GM19467 (cell line): ENCODE measurements at regions not wholly inside any gene's neighbourhood (a gene's known extent, or its start where the extent isn't known, plus 50 kb on each side); places are given as distances from the start of the nearest gene placed in this dataset.
"Not testable (repeated sequence)": the region's sequence is repeated elsewhere in the genome, so short reads cannot be mapped to it uniquely, and the experiment has no call there.

Source experiments
- ATAC-seq: cut with Tn5 transposase; IDR thresholded peaks from one replicate; pipeline ENCODE4 v1.9.1; 2021; ENCODE audit warnings: mild to moderate bottlenecking, moderate library complexity; ENCODE audit not compliant: unreplicated experiment

DNA sequence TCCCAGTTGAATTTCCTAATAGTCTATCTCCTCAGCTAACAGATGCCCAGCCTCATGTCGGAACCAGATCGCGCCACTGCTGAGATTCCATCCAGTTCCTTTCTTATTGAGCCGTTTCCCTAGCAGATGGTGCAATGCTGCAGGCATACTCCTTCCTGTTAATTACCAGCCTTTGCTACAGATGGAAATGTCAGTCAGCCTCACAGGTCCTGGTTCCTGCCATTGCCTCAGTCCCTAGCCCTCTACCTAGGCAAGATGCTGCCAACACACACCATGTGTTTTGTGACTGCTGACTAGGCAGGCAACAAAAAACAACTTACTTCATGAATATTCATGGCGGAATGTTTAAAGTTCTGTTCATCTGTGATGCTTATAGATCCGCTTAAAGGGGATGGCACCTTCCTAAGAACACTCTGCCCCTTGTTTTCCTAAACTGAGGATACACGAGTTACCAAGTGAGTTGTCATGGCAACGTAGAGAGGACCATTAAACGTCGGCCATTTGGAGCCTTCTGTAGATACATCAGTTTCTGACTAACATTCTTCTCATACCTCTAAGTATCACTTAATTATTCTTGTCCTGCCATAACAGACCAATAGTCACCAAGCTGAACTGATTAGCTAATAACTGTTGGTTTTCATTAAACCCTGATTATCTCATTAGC is 749.5 kb downstream of the RNF144A start:
- ATAC-seq, result no peak

DNA sequence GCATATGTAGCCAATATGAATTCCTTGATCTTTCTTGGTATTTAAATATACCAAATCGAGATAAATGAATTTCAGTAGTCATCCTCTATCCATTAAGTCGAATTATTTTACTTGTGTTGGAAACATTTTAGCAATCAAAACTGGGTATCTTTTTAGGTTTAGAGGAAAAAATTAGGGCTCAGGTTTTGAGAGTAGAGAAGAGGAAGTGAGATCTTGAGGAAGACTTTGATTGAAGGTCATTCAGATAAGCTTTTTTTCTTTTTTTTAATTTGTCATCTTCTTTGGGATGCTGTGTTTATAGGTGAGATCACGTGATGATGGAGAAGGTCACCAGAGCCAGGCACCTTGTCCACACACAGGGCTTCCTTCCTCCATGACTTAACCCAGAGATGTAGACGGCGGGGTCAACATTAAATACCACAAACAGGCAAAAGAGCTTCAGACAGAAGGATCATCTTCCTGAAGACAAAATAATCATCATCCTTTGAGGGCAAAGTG is 750.1 kb downstream of the RNF144A start:
- no peak for ATAC-seq

DNA sequence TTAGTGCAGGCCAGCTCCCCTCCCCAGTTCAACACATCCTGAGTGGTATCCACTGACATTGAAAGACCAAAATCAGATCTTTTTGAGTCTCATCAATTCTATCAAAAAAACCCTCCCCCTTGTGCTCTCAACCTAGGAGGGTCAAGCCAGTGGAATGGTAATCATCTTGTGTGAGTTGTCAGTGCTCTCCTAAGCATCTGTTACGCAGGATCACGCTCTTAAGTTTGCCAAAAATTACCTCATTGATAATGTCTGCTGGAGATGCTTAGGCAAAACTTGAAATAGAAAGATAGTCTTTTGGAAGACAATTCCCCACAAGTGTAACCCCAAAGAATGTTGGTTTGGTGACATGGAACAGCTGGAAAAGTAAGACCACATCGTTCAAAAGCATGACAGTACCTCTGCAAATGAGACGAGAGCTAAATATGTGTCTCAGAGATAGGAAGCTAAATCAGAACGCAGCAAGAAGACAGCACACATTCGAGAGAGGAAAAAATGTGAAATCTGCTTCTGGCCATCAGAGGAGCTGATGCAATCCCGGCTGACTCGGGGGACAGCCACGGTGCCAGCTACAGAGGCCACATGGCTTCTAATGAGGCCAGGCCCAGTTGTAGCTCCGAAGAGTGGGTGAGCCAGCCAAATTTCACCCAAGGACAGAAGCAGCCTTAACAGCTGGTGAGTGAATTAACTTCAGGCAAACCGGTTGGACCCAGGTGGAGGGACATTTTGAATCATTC is 753.9 kb downstream of the RNF144A start:
- ATAC-seq, result no peak

DNA sequence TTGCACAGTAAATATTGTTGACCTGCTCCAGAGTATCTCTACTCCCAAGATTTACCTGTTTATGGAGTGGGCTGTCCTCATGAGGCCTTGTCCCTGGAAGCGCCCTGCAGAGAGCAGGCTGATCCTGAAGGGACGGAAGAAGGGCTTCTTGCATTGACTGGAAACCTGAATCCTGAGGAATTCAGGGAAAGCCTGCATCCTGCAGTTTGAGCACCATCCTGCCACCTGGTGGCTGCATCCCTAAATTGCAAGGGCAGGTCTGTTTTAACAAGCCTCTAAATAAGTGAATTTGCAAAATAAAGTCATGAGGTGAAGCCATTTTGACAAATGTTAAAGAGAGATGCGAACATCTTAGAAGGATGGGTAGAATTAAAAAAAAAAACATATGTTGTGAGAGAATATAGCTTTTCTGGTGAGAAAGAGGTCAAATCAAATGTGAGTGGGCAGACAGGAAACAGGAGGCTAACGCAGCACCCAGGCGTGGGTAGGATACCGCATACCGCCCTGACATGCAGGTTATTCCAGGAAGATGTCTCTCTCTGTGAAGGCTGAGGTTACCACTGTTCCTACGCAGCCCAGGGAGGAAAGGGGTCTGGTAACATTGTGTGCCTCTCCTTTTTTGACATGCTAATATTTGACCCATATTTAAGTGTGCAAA is 754.9 kb downstream of the RNF144A start:
- no peak for ATAC-seq

DNA sequence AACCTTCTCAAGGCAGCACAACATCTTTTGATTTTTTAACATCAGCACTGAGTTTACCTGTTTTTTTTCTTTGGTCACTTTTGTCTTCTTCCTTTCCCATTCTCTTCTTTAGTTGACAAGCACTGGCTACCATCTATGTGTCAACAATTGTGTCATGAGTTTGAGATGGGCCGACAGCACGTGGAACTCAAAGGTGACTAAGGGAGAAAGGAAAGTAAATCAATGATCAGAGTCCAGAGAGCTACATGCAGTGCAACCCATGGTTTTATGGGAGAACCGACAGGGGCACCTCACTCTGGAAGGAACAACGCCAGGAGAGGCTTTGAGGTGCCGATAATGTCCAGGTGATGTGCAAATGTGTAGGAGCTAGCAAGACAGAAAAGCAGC is 755.5 kb downstream of the RNF144A start:
- no peak for ATAC-seq

DNA sequence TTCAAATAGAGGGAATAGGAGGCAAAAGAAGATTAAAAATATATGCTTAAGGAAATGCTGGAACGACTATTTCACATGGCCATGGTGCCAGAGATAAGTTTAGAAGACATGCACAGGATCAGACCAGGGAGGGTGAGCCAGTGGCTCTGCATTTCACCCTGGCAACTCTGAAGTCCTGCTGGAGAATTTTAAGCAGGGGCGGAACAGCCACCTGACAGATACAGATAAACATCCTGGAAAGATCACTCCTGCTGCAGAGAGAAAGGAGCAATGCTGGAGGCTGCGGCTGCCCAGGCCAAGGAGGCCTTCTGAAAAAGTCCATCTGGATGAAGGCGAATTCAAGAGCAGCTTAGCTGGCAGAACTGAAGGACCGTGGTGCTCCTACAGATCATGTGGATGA is 755.9 kb downstream of the RNF144A start:
- no peak for ATAC-seq

DNA sequence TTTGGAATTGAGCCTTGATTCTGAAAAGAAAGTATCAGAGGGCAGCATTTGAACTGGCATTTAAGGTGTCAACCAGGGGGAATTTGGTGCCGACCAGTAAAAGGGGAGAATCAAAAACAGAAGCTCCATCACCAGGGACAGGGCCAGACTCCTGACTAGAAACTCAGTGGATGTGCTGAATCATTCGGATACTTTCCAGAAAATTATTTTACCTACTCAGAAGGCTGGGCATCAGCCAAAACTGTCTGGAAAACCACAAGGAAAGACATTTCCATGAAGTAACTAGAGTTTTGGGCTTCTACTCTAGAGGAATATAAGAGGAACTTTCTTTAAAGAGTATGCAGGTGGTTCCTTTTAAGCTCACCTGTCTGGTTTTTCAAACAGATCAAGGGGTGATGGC is 756.6 kb downstream of the RNF144A start:
- ATAC-seq, result no peak

DNA sequence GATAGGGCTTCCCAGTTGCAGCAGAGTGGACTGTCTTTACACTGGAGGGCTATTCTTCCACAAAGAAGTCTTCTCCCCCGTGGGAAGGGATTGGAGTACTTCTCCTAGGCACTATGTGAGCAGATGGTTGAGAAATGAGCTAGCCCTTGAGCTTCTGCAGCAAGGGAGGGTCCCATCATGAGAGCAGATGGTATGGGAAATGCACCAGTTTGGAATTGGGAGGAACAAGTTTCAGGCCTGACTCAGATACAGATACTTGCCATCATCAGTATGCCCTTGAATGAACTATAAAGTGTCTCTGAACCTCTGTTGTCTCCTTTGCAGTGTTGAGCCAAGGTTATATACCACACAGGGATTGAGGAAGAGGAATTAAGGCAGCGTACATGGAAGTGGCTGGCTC is 757.4 kb downstream of the RNF144A start:
- ATAC-seq, result no peak

DNA sequence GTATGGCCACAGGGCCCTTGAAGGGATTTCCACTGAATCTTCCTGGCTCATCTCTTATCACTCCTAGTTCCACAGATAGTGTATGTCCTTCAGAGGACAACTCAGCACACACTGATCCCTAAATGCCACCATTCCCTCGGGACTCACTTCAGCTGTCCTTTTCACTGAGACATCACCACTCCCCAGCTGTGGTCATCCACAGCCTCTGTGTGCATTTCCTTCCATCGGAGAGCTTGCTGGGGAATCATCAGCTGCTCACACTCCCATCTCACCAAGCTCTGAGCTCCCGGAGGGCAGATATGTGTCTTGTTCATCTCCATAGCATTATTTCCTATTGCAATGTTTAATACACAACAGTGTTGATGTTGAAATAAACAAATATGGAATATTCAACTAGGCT is 759.5 kb downstream of the RNF144A start:
- no peak for ATAC-seq

DNA sequence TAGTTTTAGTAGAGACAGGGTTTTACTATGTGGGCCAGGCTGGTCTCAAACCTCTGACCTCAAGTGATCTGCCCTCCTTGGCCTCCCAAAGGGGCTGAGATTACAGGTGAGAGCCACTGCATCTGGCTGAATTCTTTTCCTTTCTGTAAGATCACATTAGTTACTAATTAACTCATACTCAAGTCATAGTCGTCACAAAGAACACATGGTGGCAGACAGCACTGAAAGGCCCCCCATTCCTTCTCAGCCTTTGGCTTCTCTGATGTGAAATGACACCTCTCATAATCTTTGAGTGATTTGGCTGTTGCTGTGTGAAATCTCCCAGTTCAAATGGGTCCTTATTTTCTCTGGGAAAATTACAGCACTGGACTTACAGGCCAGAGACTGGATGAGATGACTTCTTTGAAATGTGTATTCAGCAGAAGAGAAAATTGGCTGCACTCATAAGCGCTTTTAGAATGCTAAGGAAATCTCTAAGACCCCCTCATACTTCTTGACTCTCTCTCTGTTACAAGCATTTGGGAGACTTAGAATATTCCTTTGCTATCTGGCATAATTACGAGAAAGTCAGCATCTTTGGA is 764.8 kb downstream of the RNF144A start:
- no peak for ATAC-seq

DNA sequence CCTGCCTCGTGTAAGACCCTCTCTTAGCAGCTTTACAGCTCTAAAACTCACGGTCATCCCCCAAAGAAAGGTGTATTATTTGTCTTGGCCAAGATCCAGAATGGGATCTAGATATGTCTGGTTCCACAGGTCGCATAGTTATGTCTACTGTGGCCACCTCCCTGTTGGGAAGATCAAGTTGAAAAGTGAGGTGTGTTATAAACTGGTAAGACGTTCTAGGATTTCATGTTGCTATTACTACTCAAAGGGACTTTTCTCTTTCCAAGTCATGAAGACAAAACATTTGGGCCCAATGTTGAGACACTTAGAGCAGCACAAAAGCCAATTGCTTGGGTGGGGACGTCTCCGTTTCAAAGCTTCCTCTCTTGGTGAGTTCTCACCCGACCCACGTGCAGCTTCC is 766.0 kb downstream of the RNF144A start:
- no peak for ATAC-seq

DNA sequence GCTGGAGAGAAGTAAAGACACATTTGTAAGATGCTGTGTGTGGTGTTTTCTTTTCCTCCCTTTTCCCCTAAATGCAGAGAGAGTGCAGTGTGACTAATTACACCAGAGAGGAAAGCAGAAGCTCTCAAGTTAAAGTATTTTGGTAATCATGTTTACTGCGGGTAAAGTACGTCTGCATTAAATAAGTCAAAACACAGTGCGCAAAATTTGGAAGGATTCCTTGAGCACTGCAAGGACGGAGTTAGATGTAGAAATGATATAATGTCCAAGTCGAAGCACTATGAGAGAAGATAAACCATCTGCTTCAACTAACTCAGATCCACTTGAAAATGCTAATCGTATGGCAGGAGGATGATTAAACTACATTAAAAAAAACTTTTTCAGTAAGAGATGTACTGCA is 766.5 kb downstream of the RNF144A start:
- no peak for ATAC-seq

DNA sequence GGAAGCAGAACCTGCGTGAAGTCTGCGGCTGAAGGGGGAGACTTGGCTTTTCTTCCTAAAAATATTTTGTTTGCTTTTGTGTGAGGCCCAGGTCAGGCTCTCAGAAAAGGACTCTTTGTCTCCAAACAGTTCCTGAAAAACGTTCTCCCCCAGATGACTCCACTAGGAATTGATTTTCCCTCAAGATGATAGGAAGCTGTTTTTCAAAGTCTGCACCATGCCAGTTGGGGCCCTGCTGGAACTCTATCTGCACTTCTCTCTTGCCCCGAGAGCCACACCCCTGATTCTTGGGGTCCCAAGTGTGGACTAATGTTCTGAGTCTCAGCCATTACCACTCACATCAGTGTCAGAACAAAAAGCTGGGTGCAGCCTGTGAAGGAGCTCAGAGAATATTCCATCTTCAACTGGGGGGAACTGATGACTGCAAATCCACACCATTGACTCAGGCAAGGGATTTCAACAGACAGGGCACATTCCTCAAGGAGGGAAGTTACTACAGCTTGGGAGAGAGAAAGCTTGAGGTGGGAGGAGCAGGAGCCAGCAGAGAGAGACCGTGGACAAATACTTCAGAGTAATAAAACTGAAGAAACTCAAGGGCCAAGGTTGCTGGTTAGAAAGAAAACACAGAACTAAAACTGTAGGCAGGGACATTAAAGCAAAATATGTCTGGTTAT is 768.3 kb downstream of the RNF144A start:
- no peak for ATAC-seq

DNA sequence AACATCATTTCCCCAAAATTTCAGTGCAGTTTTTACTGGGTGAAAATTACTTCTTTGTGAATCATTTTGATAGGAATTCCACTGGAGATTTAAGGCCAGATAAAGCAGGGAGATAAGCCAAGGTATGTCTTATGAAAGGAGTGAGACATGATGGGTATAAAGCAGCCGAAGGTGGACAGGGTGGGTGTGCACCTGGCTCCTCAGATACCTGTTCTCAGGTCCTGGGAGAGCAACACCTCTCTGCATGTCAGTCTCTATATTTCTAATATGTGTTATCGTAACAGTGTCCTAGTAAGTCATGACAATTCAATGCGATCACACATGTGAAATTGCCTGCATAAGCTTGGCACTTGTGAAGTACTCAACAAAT is 768.8 kb downstream of the RNF144A start:
- ATAC-seq, result no peak

DNA sequence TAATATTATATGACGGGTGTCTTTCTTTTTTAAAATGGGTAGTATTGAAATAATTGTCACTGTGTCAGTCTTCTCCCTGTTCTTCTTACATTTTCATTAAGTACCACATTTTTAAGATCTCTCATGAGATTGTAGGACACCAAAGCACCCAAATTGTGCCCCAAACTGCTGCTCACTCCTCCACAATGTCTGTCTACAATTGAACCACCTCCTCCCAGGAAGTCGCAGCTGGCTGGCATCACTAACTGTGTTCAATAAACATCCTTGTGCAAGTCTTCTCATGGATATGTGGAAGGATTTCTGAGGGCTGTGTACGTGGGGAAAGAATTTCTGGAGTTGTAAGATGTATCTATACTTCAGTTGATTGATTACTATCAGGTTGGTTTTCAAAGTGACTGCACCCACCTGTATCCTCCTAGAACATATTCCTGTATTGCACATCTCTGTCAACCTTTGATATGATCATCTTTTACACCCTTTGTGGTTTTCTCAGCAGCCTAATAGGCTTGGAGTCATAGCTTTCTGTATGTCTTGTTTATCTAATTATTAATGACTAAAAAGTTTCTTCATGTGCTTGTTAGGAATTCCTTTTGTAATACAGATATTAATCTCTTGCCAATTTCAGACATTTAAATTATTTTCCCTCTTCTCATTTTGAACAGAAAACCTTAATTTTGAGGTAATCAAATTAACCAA is 774.9 kb downstream of the RNF144A start:
- no peak for ATAC-seq

DNA sequence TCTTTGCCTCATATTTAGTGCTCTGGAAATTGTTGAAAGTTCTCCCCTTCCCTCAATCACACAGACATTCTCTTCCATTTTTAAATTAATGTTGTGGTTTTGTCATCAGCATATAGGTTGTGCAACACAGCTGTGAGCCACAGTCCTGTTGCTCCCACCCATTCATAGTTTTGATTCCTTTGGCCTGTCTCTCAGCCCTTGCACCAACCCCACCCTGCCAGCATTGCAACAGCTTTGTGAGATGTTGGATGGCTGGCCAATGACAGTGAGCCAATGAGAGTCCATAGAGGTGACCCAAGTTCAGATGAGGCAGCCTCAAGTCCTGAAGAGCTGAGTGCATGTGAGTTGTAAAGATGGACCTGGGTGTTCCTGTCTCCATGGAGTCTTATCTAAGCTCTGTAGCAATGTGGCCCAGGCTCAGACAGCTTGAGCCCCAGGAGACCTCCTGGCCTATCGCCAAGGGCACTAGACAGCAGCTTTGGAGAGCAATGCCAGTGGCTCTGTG is 775.5 kb downstream of the RNF144A start:
- ATAC-seq, result no peak

DNA sequence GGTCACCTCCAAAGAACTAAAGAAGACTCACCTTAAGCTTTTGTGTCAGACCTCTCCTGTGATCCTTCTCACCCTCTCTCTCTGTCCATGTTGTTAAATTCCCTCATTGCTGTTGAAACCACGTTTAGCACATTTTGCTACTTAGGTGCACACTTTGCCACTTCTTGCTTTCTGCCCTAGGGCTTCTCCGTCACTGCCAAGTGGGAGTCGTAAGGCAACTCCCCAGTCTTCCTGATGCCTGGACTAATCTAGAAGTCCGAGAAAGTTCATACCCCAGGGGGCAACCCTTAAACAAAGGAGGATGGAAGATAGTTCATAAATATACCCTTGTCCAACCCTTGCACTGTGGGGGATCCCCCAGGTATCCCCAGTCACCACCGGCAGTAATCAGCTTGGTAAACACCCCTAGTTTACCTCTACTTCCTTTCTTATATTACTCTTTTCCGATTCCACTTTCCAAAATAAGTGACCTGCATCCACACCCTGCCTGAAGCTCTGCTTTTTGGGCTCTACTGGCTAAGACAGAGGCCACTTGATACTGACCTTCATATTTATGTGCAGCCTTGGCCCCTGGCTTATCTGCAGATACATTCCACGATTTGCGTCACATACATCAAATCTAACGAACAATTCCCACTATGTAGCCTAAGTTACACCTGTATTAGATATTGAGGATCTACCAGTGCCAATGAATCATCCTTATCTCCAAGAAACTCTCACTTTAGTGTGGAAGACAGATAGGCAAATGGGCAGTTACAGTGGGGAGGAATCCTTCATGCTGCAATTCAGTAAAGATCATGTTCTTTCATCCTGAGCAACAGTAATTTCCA is 776.2 kb downstream of the RNF144A start:
- ATAC-seq, result no peak

DNA sequence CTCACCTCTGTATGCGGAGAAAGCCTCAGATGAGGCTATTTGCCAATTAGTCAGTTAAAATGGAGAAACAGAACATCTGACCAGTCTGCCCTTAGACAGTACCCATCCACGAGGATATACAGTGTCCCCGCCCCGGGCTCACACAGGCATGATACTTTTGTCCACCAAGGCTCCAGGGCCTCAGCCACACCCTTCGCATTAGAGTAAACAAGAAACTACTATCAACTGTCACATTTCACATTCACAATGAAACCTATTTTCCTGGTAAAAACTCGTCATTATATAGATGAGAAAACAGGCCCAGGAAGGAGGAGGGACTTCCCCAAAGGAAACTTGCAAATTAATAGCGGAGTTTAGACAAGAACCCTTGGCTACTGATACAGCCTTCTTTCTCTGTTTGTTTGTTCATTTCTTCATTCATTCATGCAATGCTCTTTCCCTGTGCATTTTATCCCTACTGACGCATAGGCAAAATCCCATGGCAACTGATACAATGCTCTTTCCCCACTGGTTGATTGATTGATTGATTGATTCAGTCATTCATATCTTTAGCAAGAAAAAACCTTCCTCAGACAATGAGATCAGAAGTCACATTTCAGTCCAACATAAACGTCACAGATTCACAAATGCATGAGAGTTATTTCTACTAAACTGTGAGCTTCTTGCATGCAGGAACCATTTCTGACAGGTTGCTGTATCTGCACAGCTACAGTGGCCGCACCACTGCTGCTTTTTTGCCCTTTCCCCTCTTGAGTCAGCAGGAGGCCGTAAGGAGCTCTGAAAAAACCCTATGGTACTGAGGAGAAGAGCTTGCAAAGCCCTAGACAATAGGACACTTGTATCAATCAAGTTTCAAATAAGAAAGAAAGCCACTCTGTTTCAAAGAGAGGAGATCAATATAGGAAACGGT is 777.1 kb downstream of the RNF144A start:
- ATAC-seq, result no peak

DNA sequence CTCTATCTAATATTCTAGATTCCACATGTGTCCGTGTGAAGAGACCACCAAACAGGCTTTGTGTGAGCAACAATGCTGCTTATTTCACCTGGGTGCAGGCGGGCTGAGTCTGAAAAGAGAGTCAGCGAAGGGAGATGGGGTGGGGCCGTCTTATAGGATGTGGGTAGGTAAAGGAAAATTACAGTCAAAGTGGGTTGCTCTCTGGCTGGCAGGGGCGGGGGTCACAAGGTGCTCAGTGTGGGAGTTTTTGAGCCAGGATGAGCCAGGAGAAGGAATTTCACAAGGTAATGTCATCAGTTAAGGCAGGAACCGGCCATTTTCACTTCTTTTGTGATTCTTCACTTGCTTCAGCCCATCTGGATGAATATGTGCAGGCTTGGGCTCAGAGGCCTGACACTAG is 779.3 kb downstream of the RNF144A start:
- not testable (repeated sequence) for ATAC-seq
